HepG2 (cell line): ENCODE measurements at regions not wholly inside any gene's neighbourhood (a gene's known extent, or its start where the extent isn't known, plus 50 kb on each side); places are given as distances from the start of the nearest gene placed in this dataset.

Source experiments
- ATAC-seq: fragments of 200-7000 bp; cut with Tn5 transposase; 3 replicates; pipeline ENCODE4 v1.9.1; 2020; ENCODE audit warnings: mild to moderate bottlenecking, moderate library complexity
- BruUV-seq: library from RNA; stranded (reverse); fragments of 400-500 nt; replicated peaks from 2 replicates; lab custom pipeline; 2021; lab: Mats Ljungman, UMichigan
- CTCF ChIA-PET: fragments of 300-600 bp; formaldehyde crosslinking; extraction: SDS; loops from one replicate; lab custom pipeline; 2021; ENCODE audit warnings: low total read pairs, inconsistent platforms, low intra/inter-chr PET ratio; lab: Yijun Ruan, JAX
- POLR2A ChIA-PET: fragments of 350-600 bp; sonication (Branson Sonifier 250); formaldehyde crosslinking; loops from one replicate; lab custom pipeline; 2020; ENCODE audit warnings: antibody characterized with exemption, inconsistent platforms; lab: Yijun Ruan, JAX
- DNase-seq: peaks from one replicate; pipeline ENCODE4 v3.0.0-alpha.2; 2015; ENCODE audit warnings: low spot score
- FAIRE-seq: peaks from 3 replicates; lab custom pipeline; 2011; peaks lifted over from hg19 to GRCh38; lab: Jason Lieb, UNC
- H2AFZ ChIP-seq: one replicate; pipeline ENCODE4 v1.6.1; 2011; ENCODE audit warnings: low read length, inconsistent platforms
- H3K27ac ChIP-seq: fragments of 300-600 bp; 3 replicates; pipeline ENCODE4 v1.8.0; 2011; ENCODE audit warnings: mixed run types, mild to moderate bottlenecking, mixed read lengths, low read length, inconsistent platforms; ENCODE audit not compliant: insufficient read depth; ENCODE audit errors: extremely low read length
- H3K27me3 ChIP-seq, 2 experiments: fragments of 200-600 bp in 1 of 2; 2 replicates in 1 of 2; 3 replicates in 1 of 2; pipeline versions ENCODE4 v1.6.0 to v1.8.0; 2011; ENCODE audit warnings: low read length in 2 of 2, mild to moderate bottlenecking in 2 of 2, moderate library complexity in 2 of 2, inconsistent platforms in 1 of 2; ENCODE audit not compliant: insufficient read depth in 2 of 2, control insufficient read depth in 1 of 2
- H3K36me3 ChIP-seq, 2 experiments: fragments of 200-600 bp in 1 of 2; replicated peaks in 1 of 2; 2 replicates in 1 of 2; 3 replicates in 1 of 2; pipeline versions ENCODE4 v1.5.1 to v1.8.0; 2011; ENCODE audit warnings: low read length in 2 of 2, inconsistent platforms in 1 of 2; ENCODE audit not compliant: insufficient read depth in 2 of 2, control insufficient read depth in 1 of 2
- H3K4me1 ChIP-seq: 2 replicates; pipeline ENCODE4 v1.5.1; 2012; ENCODE audit warnings: low read length, inconsistent platforms; ENCODE audit not compliant: insufficient read depth
- H3K4me2 ChIP-seq: 2 replicates; pipeline ENCODE4 v1.6.0; 2011; ENCODE audit warnings: low read depth, low read length, inconsistent platforms
- H3K4me3 ChIP-seq, 3 experiments: fragments of 200-600 bp in 1 of 3; sonication (generic), shearing (Covaris generic) in 1 of 3; replicated peaks in 1 of 3; 2 replicates each; pipeline ENCODE4 v1.5.1; 2011 to 2016; ENCODE audit warnings: low read length in 3 of 3, inconsistent platforms in 2 of 3, low read depth in 2 of 3, mild to moderate bottlenecking in 2 of 3, control low read depth in 1 of 3, mixed read lengths in 1 of 3; ENCODE audit not compliant: insufficient read depth in 1 of 3
- H3K79me2 ChIP-seq: one replicate; pipeline ENCODE4 v1.6.1; 2011; ENCODE audit warnings: low read length, inconsistent platforms; ENCODE audit not compliant: insufficient read depth
- H3K9ac ChIP-seq: 2 replicates; pipeline ENCODE4 v1.6.0; 2011; ENCODE audit warnings: mild to moderate bottlenecking, low read depth, low read length, inconsistent platforms; ENCODE audit not compliant: insufficient read depth
- H3K9me3 ChIP-seq: 2 replicates; pipeline ENCODE4 v1.5.1; 2012; ENCODE audit warnings: mild to moderate bottlenecking, low read length
- H4K20me1 ChIP-seq: 2 replicates; pipeline ENCODE4 v1.6.0; 2011; ENCODE audit warnings: inconsistent platforms, mild to moderate bottlenecking, low read length, moderate library complexity; ENCODE audit not compliant: insufficient read depth
- ATF7 ChIP-seq, 2 experiments: fragments of 450-650 bp in 1 of 2; sonication (generic) in 1 of 2; formaldehyde crosslinking in 1 of 2; IDR thresholded peaks; 2 replicates each; pipeline versions ENCODE4 v1.4.0 to v1.6.1; 2016 to 2020; ENCODE audit warnings: antibody characterized with exemption in 1 of 2, mild to moderate bottlenecking in 1 of 2, missing genetic modification reagents in 1 of 2
- CCDC6 ChIP-seq: sonication (generic); formaldehyde crosslinking; IDR thresholded peaks from 2 replicates; pipeline ENCODE4 v1.8.1; 2022; ENCODE audit warnings: mild to moderate bottlenecking, missing genetic modification reagents, moderate library complexity
- EHMT2 ChIP-seq: fragments of 200-600 bp; sonication (generic); IDR thresholded peaks from 2 replicates; pipeline ENCODE4 v1.7.0; 2017; ENCODE audit warnings: antibody characterized with exemption, low read depth, low read length, borderline replicate concordance
- EP300 ChIP-seq, 3 experiments: sonication (generic) in 1 of 3; formaldehyde crosslinking in 1 of 3; IDR thresholded peaks; 2 replicates each; pipeline versions ENCODE4 v1.5.1 to v1.6.1; 2011 to 2020; ENCODE audit warnings: low read depth in 2 of 3, low read length in 2 of 3, borderline replicate concordance in 1 of 3, improper control_type of control experiment in 1 of 3, mild to moderate bottlenecking in 1 of 3, missing genetic modification reagents in 1 of 3, moderate library complexity in 1 of 3
- FOSL2 ChIP-seq: sonication (generic); formaldehyde crosslinking; IDR thresholded peaks from 2 replicates; pipeline ENCODE4 v1.4.0; 2020; ENCODE audit warnings: missing genetic modification reagents
- FOXM1 ChIP-seq: sonication (generic); formaldehyde crosslinking; IDR thresholded peaks from 2 replicates; pipeline ENCODE4 v1.5.0; 2020; ENCODE audit warnings: missing genetic modification reagents
- GPN1 ChIP-seq: sonication (generic); formaldehyde crosslinking; IDR thresholded peaks from 2 replicates; pipeline ENCODE4 v1.5.1; 2020; ENCODE audit warnings: missing genetic modification reagents, borderline replicate concordance
- HES4 ChIP-seq: sonication (generic); formaldehyde crosslinking; IDR thresholded peaks from 2 replicates; pipeline ENCODE4 v1.9.0; 2021; ENCODE audit warnings: mild to moderate bottlenecking, missing genetic modification reagents, borderline replicate concordance
- HOXD1 ChIP-seq: sonication (generic); formaldehyde crosslinking; IDR thresholded peaks from 2 replicates; pipeline ENCODE4 v1.5.0; 2020; ENCODE audit warnings: missing genetic modification reagents
- WGBS: methylation state at CpG from one replicate; pipeline ENCODE4 v1.1.6; 2017; ENCODE audit warnings: low lambda C conversion rate; 5-methylcytosine and 5-hydroxymethylcytosine counted together
- in situ Hi-C: cut with HindIII; loops from 2 replicates; pipeline ENCODE4 v1.10.0; 2017; ENCODE audit warnings: low pct_unique_long_range_greater_than_20kb; ENCODE audit not compliant: extremely low pct_ligation_motif_present
- intact Hi-C: fragments of 100-400 bp; cut with micrococcal nuclease; formaldehyde crosslinking; loops from one replicate; pipeline ENCODE4 v1.10.0; 2022; ENCODE audit not compliant: unreplicated experiment

DNA sequence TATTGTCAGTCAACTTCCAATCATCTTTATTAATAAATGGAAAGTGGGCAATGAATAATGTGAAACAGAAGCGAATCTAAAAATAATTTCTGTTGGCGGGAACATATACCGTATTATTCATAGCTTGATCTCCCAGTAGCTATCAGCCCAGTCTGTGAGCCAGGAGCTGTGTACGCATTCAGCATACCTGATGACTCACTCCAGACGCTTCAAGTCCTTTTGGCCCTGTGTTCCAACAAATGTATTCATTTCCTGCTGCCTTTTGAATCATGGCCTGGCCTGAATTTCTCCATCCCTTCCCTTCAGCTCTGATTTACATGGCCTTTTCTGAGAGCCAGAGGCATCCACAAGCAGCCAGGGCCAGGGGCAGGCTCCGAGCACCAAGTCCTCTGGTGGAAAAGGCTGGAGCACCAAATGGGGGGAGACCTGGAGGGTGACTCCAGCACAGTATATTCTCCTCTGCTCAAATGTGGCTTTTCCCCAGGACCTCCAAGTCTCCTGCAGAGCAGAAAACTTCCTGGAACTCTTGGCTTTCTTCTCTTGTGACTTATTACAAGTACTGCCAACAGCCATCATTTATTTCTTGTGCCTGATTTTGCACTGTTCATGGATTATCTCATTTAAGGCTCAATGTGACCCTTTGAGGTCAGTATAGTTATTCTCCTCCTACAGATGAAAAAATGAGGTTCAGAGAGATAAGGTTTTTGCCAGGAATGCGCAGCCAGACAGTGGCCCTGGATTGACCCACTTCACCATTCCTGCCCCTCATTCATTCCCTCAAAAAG is 108.7 kb downstream of the EN1 start:
- TF ChIP-seq GPN1 (CRISPR knock-in tag): no peak
- TF ChIP-seq FOXM1: no peak
- no peak for TF ChIP-seq HES4
- TF ChIP-seq CCDC6: no peak
- no peak for TF ChIP-seq EP300 (IDR thresholded peaks at IDR 0.05; ENCODE audit: low read depth in 2 of 2, low read length in 2 of 2)
- TF ChIP-seq EP300 (CRISPR knock-in tag; IDR thresholded peaks at IDR 0.05; ENCODE audit: borderline replicate concordance): no peak
- TF ChIP-seq FOSL2: 0 out of 2 replicates have a peak, but pooled peaks have one; percentile 30
- TF ChIP-seq EHMT2: no peak
- CTCF ChIA-PET: no interaction called here
- Histone ChIP-seq H3K9me3 (peaks cover 7% of the 10 kb centered on the region; the same call in 1 of the 2 replicates), H3K9ac (no peak overlapping the region), H3K4me3 (no peak overlapping the region), H3K27ac (no peak overlapping the region), H3K36me3 (no peaks in the 10 kb centered on the region), H4K20me1 (no peaks in the 10 kb centered on the region), H3K4me2 (no peak overlapping the region), H3K79me2 (no peaks in the 10 kb centered on the region), H3K4me1 (no peaks in the 10 kb centered on the region), H2AFZ (no peak overlapping the region), H3K27me3 (no peaks in the 10 kb centered on the region)
- POLR2A ChIA-PET: no interaction called here
- no TSS peak for BruUV-seq
- DNase-seq (peak; percentile 6), FAIRE-seq (no peak), ATAC-seq (no peak; the same call in 2 of the 3 replicates)
- WGBS: 28% methylated on average over 7 of the region's 7 CpGs
- intact Hi-C loops (no loop called here), in situ Hi-C loops (no loop called here)

DNA sequence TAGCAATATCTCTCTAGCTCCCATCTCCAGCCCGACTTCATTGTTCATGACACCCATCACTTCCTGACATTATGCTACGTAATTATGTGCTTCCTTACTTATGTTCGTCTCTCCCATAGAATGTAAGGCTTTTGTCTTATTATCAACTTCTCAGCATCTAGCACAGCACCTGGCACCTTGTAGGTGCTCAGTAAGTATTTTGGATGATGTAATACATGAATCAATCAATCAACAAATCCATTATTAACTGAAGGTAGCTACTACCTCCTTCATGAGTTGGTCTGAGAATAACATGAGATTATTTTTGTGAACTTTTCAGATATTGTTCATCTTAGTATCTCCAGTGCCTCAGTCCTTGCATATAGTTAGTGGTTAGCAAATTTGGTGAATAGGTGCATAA is 109.3 kb downstream of the EN1 start:
- Histone ChIP-seq H3K36me3 (no peaks in the 10 kb centered on the region), H3K4me1 (no peaks in the 10 kb centered on the region), H3K9ac (no peak overlapping the region), H3K4me3 (no peak overlapping the region), H2AFZ (no peak overlapping the region), H4K20me1 (no peaks in the 10 kb centered on the region), H3K79me2 (no peaks in the 10 kb centered on the region), H3K4me2 (no peak overlapping the region), H3K9me3 (peaks cover under 1% of the 10 kb centered on the region; the same call in 1 of the 2 replicates), H3K27me3 (no peaks in the 10 kb centered on the region), H3K27ac (no peak overlapping the region)
- BruUV-seq: no TSS peak
- TF ChIP-seq HOXD1 (CRISPR knock-in tag): no peak
- TF ChIP-seq ATF7 (IDR thresholded peaks at IDR 0.05): 0 out of 2 replicates have a peak, but pooled peaks have one; percentile 41
- no peak for TF ChIP-seq ATF7 (CRISPR knock-in tag; IDR thresholded peaks at IDR 0.05)
- ChIA-PET CTCF (no interaction called here), POLR2A (no interaction called here)
- in situ Hi-C loops: no loop called here
- intact Hi-C loops: no loop called here
- 9% methylated on average over 3 of the region's 3 CpGs for WGBS
- DNase-seq (no peak), FAIRE-seq (no peak), ATAC-seq (no peak)
